ENCODE measurements at regions not wholly inside any gene's neighbourhood (a gene's known extent, or its start where the extent isn't known, plus 50 kb on each side); places are given as distances from the start of the nearest gene placed in this dataset.

DNA sequence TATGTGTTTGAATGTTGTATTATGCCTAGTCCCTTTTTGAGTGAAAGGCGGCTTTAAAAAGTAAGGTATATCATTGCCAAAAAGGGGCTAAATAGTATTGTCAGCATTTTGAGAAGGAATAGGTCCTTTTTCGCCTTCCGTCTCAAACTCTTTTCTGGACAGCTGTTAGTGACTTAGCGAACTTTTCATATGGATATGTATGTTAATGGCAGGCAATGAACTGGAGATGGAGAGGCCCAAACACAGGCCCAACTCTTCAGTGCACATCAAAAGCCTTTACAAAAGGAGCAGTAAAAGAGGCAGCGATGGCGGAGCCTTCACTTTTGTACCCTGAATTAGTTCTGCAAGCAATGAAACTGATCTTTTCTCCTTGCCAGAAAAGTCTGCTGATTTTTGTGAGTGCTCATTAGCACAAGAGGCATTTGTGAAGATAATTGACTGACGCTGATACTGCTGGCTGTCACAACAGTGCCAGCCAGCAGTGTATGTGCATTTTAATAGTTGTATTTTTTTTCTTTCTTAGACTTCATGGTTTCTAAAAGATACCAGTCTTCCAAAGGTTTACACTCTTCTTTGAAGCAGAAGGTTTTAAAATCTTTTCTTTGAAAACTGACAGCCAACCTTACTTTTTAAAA is 243.7 kb upstream of the SP8 start:
- H3K27me3 Mint-ChIP-seq (ENCODE audit: low read depth): peaks cover 6% of the 10 kb centered on the region; the same call in 1 of the 2 replicates
- ChIA-PET CTCF (no interaction called here), POLR2A (no interaction called here)
- no peaks in the 10 kb centered on the region for H3K9me3 Mint-ChIP-seq
- peak overlapping the region; percentile 76 for H3K27ac Mint-ChIP-seq
- no peaks in the 10 kb centered on the region for H3K36me3 Mint-ChIP-seq
- no peak for TF ChIP-seq RORB (CRISPR knock-in tag; IDR thresholded peaks at IDR 0.05)
- TF ChIP-seq SP1 (CRISPR knock-in tag; conservative IDR thresholded peaks at IDR 0.05): peak; percentile 49; the same call in 1 of the 2 replicates
- peak overlapping the region; percentile 33 for H3K4me3 Mint-ChIP-seq
- ATAC-seq (peak; percentile 87), DNase-seq (ENCODE audit: low spot score) (peak; percentile 37)
- peaks cover 68% of the 10 kb centered on the region for H3K4me1 Mint-ChIP-seq

- ChIA-PET POLR2A (no interaction called here), CTCF (no interaction called here)
- no peak for DNase-seq (ENCODE audit: low spot score)
- TF ChIP-seq USF1 (CRISPR knock-in tag; IDR thresholded peaks at IDR 0.05) (no peak), NFATC4 (CRISPR knock-in tag; IDR thresholded peaks at IDR 0.05) (no peak), OVOL2 (CRISPR knock-in tag; IDR thresholded peaks at IDR 0.05; ENCODE audit: borderline replicate concordance) (no peak), KAT7 (CRISPR knock-in tag; IDR thresholded peaks at IDR 0.05; ENCODE audit: borderline replicate concordance) (no peak), E2F1 (CRISPR knock-in tag; IDR thresholded peaks at IDR 0.05) (no peak)
- TF ChIP-seq, protein P1, sequence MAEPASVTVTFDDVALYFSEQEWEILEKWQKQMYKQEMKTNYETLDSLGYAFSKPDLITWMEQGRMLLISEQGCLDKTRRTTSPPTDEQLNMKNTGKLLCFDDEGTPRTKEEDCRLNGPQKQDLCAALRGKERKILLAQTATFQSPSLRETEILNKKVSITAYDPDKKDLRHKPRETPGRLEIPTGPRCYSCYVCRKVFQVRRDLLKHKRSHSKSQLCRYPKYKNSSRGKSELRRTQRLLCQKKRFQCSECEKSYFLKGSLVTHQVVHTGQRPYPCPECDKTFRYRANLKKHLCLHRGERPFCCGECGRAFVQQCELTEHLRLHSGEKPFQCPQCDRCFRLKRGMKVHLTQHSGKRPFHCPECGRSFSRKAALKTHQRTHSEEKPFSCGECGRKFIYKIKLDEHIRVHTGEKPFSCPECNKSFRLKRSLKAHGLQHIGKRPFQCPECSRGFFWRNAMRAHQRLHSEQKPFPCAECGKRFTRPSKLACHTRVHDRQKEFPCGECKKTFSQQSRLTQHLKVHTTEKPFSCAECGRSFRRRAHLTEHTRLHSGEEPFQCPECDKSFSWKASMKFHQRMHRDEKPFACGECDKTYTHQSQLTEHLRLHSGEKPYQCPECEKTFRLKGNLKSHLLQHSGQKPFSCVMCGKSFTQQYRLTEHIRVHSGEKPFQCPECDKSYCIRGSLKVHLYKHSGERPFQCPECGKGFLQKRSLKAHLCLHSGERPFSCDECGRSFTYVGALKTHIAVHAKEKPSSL (CRISPR knock-in tag; conservative IDR thresholded peaks at IDR 0.05): no peak
- TF ChIP-seq, protein P2, sequence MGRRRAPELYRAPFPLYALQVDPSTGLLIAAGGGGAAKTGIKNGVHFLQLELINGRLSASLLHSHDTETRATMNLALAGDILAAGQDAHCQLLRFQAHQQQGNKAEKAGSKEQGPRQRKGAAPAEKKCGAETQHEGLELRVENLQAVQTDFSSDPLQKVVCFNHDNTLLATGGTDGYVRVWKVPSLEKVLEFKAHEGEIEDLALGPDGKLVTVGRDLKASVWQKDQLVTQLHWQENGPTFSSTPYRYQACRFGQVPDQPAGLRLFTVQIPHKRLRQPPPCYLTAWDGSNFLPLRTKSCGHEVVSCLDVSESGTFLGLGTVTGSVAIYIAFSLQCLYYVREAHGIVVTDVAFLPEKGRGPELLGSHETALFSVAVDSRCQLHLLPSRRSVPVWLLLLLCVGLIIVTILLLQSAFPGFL (CRISPR knock-in tag; IDR thresholded peaks at IDR 0.05; ENCODE audit: borderline replicate concordance): no peak
- no peaks in the 10 kb centered on the region; the same call in 1 of the 2 replicates for H3K27me3 Mint-ChIP-seq (ENCODE audit: low read depth)
- H3K4me3 Mint-ChIP-seq: no peak overlapping the region
- H3K4me1 Mint-ChIP-seq: peaks cover 54% of the 10 kb centered on the region
- H3K36me3 Mint-ChIP-seq: peaks cover 22% of the 10 kb centered on the region
- peaks cover 24% of the 10 kb centered on the region for H3K9me3 Mint-ChIP-seq
- ATAC-seq: no peak
- H3K27ac Mint-ChIP-seq: no peak overlapping the region
These were observed 254.6 kb upstream of the SP8 start for GRCh38 chr7:21041252-21041651.

DNA sequence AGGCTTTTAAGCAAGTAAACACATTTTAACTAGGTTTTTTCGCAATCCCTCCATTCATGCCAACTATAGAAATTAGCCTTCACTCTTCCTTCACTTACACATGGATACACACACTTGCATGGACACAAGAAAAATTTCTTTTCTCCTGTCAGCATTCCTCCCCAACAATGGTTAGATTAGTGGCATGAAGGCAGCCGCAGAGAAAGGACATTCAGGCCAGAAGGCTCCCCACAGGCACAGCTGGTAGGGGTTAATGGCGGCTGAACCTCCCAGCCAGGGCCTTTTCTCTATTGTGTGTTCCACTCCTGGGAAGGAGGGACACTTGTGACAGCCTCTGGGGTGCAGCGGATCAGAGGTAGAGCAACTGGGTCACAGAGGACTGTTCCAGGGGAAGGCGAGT is 255.0 kb upstream of the SP8 start:
- Mint-ChIP-seq H3K27ac (peak overlapping the region; percentile 51; the same call in 1 of the 2 replicates), H3K36me3 (peaks cover 19% of the 10 kb centered on the region), H3K4me3 (no peak overlapping the region), H3K4me1 (peaks cover 54% of the 10 kb centered on the region), H3K9me3 (peaks cover 20% of the 10 kb centered on the region), H3K27me3 (ENCODE audit: low read depth) (no peaks in the 10 kb centered on the region)
- DNase-seq (ENCODE audit: low spot score): peak; percentile 51
- no peak for TF ChIP-seq ZNF219 (CRISPR knock-in tag; IDR thresholded peaks at IDR 0.05; ENCODE audit: borderline replicate concordance)
- no peak for TF ChIP-seq SMAD4 (CRISPR knock-in tag; IDR thresholded peaks at IDR 0.05)
- peak; percentile 65; the same call in 1 of the 2 replicates for TF ChIP-seq ZNF423 (CRISPR knock-in tag; IDR thresholded peaks at IDR 0.05)
- ChIA-PET POLR2A (no interaction called here), CTCF (no interaction called here)
- ATAC-seq: peak; percentile 97

- POLR2A ChIA-PET: no interaction called here
- no peak for ATAC-seq
- TF ChIP-seq, protein P3, sequence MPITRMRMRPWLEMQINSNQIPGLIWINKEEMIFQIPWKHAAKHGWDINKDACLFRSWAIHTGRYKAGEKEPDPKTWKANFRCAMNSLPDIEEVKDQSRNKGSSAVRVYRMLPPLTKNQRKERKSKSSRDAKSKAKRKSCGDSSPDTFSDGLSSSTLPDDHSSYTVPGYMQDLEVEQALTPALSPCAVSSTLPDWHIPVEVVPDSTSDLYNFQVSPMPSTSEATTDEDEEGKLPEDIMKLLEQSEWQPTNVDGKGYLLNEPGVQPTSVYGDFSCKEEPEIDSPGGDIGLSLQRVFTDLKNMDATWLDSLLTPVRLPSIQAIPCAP (CRISPR knock-in tag; IDR thresholded peaks at IDR 0.05): no peak
- no peak for TF ChIP-seq ZNF396 (CRISPR knock-in tag; IDR thresholded peaks at IDR 0.05; ENCODE audit: borderline replicate concordance)
- TF ChIP-seq, protein P2 (CRISPR knock-in tag; IDR thresholded peaks at IDR 0.05; ENCODE audit: borderline replicate concordance): no peak
- TF ChIP-seq, protein P1 (CRISPR knock-in tag; conservative IDR thresholded peaks at IDR 0.05): no peak
- TF ChIP-seq FOXK1 (CRISPR knock-in tag; IDR thresholded peaks at IDR 0.05): no peak
- no peak for TF ChIP-seq GABPB1 (CRISPR knock-in tag; IDR thresholded peaks at IDR 0.05)
- TF ChIP-seq EMX1 (CRISPR knock-in tag; IDR thresholded peaks at IDR 0.05): no peak
These were observed 257.7 kb upstream of the SP8 start for GRCh38 chr7:21044384-21044783.

More at GRCh38 chr7:21044384-21044783, 257.7 kb upstream of the SP8 start:
- Mint-ChIP-seq H3K27me3 (ENCODE audit: low read depth) (no peaks in the 10 kb centered on the region), H3K9me3 (no peaks in the 10 kb centered on the region), H3K4me3 (no peak overlapping the region), H3K36me3 (no peaks in the 10 kb centered on the region), H3K4me1 (peaks cover 54% of the 10 kb centered on the region), H3K27ac (no peak overlapping the region)
- CTCF ChIA-PET: interaction anchor here (0.9 kb wide), 1 partner anchor 209 kb away, joined by 5 read pairs; no protein-coding TSS in a partner anchor
- DNase-seq (ENCODE audit: low spot score): no peak
